Cardiac muscle cell (in vitro differentiated cells and primary cell): ENCODE measurements at regions not wholly inside any gene's neighbourhood (a gene's known extent, or its start where the extent isn't known, plus 50 kb on each side); places are given as distances from the start of the nearest gene placed in this dataset.

Experiments used
- DNase-seq, 2 donors: peaks; one replicate each; pipeline versions ENCODE4 v3.0.0 to v3.0.0-alpha.2; 2010 to 2017; ENCODE audit warnings: low read depth in 1 of 2, low spot score in 1 of 2
- H3K27ac ChIP-seq: fragments of 200-600 bp; sonication (generic); 2 replicates; pipeline ENCODE4 v1.5.1; 2016
- H3K27me3 ChIP-seq: fragments of 200-600 bp; sonication (generic); 2 replicates; pipeline ENCODE4 v1.6.0; 2016; ENCODE audit warnings: control low read depth
- H3K36me3 ChIP-seq: fragments of 200-600 bp; sonication (generic); 2 replicates; pipeline ENCODE4 v1.5.1; 2016; ENCODE audit warnings: control low read depth
- H3K4me1 ChIP-seq: fragments of 200-600 bp; sonication (generic); 2 replicates; pipeline ENCODE4 v1.8.1; 2017; ENCODE audit warnings: low read depth, mild to moderate bottlenecking, mixed run types
- H3K4me3 ChIP-seq: fragments of 200-600 bp; sonication (generic); 2 replicates; pipeline ENCODE4 v1.5.1; 2016; ENCODE audit warnings: mild to moderate bottlenecking
- H3K9me3 ChIP-seq: fragments of 200-600 bp; sonication (generic); 2 replicates; pipeline ENCODE4 v1.5.1; 2017; ENCODE audit warnings: low read depth, mild to moderate bottlenecking, control low read depth
- CTCF ChIP-seq: IDR thresholded peaks from 2 replicates; pipeline ENCODE4 v1.5.1; 2012; ENCODE audit warnings: low read depth, mild to moderate bottlenecking, low read length

GRCh38 chr15:62307551-62307950, 142.5 kb upstream of the C2CD4B start:
- no peak overlapping the region for H3K27ac ChIP-seq
- DNase-seq: peak in 1 of 2 donors; percentile 6
- H3K9me3 ChIP-seq: no peaks in the 10 kb centered on the region
- H3K27me3 ChIP-seq: no peaks in the 10 kb centered on the region
- no peak for TF ChIP-seq CTCF
- H3K4me1 ChIP-seq: no peaks in the 10 kb centered on the region
- H3K4me3 ChIP-seq: no peak overlapping the region
- H3K36me3 ChIP-seq: no peaks in the 10 kb centered on the region

GRCh38 chr15:62316413-62317060, 151.5 kb upstream of the C2CD4B start:
- no peak for DNase-seq
- Histone ChIP-seq H3K9me3 (no peaks in the 10 kb centered on the region), H3K4me3 (no peak overlapping the region), H3K36me3 (no peaks in the 10 kb centered on the region), H3K27me3 (peaks cover 29% of the 10 kb centered on the region), H3K27ac (no peak overlapping the region), H3K4me1 (no peaks in the 10 kb centered on the region)
- TF ChIP-seq CTCF: no peak

GRCh38 chr15:62320259-62320658, 155.2 kb upstream of the C2CD4B start:
- no peaks in the 10 kb centered on the region for H3K9me3 ChIP-seq
- H3K4me3 ChIP-seq: no peak overlapping the region
- no peak for DNase-seq
- H3K4me1 ChIP-seq: no peaks in the 10 kb centered on the region
- no peak for TF ChIP-seq CTCF
- H3K36me3 ChIP-seq: no peaks in the 10 kb centered on the region
- peaks cover 44% of the 10 kb centered on the region for H3K27me3 ChIP-seq
- H3K27ac ChIP-seq: no peak overlapping the region

GRCh38 chr15:62323353-62323890, 158.3 kb upstream of the C2CD4B start:
- H3K4me1 ChIP-seq: no peaks in the 10 kb centered on the region
- no peak for DNase-seq
- no peak for TF ChIP-seq CTCF

GRCh38 chr15:62324382-62324781, 159.3 kb upstream of the C2CD4B start:
- no peaks in the 10 kb centered on the region for H3K9me3 ChIP-seq
- H3K27ac ChIP-seq: no peak overlapping the region
- peaks cover 51% of the 10 kb centered on the region for H3K27me3 ChIP-seq
- no peak for DNase-seq
- H3K4me1 ChIP-seq: no peaks in the 10 kb centered on the region
- no peak overlapping the region for H3K4me3 ChIP-seq
- H3K36me3 ChIP-seq: no peaks in the 10 kb centered on the region
- TF ChIP-seq CTCF: no peak

More at GRCh38 chr15:62323353-62323890, 158.3 kb upstream of the C2CD4B start:
- no peaks in the 10 kb centered on the region for H3K36me3 ChIP-seq
- no peak overlapping the region for H3K27ac ChIP-seq
- no peak overlapping the region for H3K4me3 ChIP-seq
- peaks cover 59% of the 10 kb centered on the region for H3K27me3 ChIP-seq
- H3K9me3 ChIP-seq: no peaks in the 10 kb centered on the region
